Calu3 (cell line): ENCODE measurements at regions not wholly inside any gene's neighbourhood (a gene's known extent, or its start where the extent isn't known, plus 50 kb on each side); places are given as distances from the start of the nearest gene placed in this dataset.

Experiments
- BruUV-seq: library from RNA; stranded (reverse); fragments of 400-500 nt; replicated peaks from 2 replicates; lab custom pipeline; 2021; lab: Mats Ljungman, UMichigan
- CTCF ChIA-PET: fragments of 300-600 bp; sonication (Branson Sonifier 250); formaldehyde crosslinking; loops from one replicate; lab custom pipeline; 2022; ENCODE audit warnings: antibody characterized with exemption; lab: Charles Lee
- DNase-seq: peaks from one replicate; pipeline ENCODE4 v3.0.0; 2022
- H3K27ac Mint-ChIP-seq: one replicate; pipeline ENCODE4 v1.8.0; 2022; ENCODE audit warnings: mixed read lengths; ENCODE audit not compliant: unreplicated experiment
- H3K27me3 Mint-ChIP-seq: one replicate; pipeline ENCODE4 v1.8.0; 2022; ENCODE audit warnings: mixed read lengths; ENCODE audit not compliant: unreplicated experiment
- H3K36me3 Mint-ChIP-seq: one replicate; pipeline ENCODE4 v1.8.0; 2022; ENCODE audit warnings: mild to moderate bottlenecking, moderate library complexity, mixed read lengths; ENCODE audit not compliant: insufficient read depth, unreplicated experiment
- H3K4me1 Mint-ChIP-seq: one replicate; pipeline ENCODE4 v1.8.0; 2022; ENCODE audit warnings: mild to moderate bottlenecking, low read depth, mixed read lengths; ENCODE audit not compliant: unreplicated experiment
- H3K4me3 Mint-ChIP-seq: one replicate; pipeline ENCODE4 v1.8.0; 2022; ENCODE audit warnings: mild to moderate bottlenecking, low read depth, moderate library complexity, mixed read lengths; ENCODE audit not compliant: unreplicated experiment
- H3K9me3 Mint-ChIP-seq: one replicate; pipeline ENCODE4 v1.8.0; 2022; ENCODE audit warnings: low read depth, mixed read lengths; ENCODE audit not compliant: unreplicated experiment
- intact Hi-C: fragments of 100-400 bp; cut with micrococcal nuclease; formaldehyde crosslinking; loops from one replicate; pipeline ENCODE4 v1.10.0; 2022; ENCODE audit not compliant: unreplicated experiment
- TF ChIP-seq, protein P1 (sequence below): fragments of 200-600 bp; IDR thresholded peaks from one replicate; pipeline ENCODE4 v1.8.0; 2022; ENCODE audit warnings: antibody characterized with exemption; ENCODE audit not compliant: unreplicated experiment

DNA sequence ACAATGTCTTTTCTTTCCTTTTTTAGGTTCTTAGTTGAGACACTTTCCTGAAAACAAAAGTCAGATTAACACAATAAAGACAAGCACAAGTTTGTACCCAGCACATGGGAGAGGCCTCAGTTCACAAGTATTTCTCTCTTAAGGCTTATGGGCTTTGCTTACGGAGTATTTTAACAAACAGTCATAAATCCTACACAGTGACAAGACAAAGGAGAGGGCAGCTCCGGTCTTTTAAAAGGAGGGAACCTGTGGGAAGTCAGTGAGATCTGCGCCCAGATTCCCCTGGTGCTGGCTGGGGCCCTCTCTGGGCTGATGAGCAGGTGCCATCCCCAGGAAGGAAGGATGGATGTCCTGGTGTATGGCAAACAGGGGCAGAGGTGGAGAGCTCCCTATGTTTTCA is 398.6 kb downstream of the ACTR3B start:
- Mint-ChIP-seq H3K27me3 (no peaks in the 10 kb centered on the region), H3K4me1 (no peaks in the 10 kb centered on the region), H3K27ac (no peak overlapping the region), H3K36me3 (no peaks in the 10 kb centered on the region), H3K9me3 (peaks cover 16% of the 10 kb centered on the region), H3K4me3 (no peak overlapping the region)
- TF ChIP-seq, protein P1, sequence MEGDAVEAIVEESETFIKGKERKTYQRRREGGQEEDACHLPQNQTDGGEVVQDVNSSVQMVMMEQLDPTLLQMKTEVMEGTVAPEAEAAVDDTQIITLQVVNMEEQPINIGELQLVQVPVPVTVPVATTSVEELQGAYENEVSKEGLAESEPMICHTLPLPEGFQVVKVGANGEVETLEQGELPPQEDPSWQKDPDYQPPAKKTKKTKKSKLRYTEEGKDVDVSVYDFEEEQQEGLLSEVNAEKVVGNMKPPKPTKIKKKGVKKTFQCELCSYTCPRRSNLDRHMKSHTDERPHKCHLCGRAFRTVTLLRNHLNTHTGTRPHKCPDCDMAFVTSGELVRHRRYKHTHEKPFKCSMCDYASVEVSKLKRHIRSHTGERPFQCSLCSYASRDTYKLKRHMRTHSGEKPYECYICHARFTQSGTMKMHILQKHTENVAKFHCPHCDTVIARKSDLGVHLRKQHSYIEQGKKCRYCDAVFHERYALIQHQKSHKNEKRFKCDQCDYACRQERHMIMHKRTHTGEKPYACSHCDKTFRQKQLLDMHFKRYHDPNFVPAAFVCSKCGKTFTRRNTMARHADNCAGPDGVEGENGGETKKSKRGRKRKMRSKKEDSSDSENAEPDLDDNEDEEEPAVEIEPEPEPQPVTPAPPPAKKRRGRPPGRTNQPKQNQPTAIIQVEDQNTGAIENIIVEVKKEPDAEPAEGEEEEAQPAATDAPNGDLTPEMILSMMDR = no peak
- no TSS peak for BruUV-seq
- CTCF ChIA-PET = no interaction called here
- intact Hi-C loops = no loop called here
- DNase-seq = no peak

DNA sequence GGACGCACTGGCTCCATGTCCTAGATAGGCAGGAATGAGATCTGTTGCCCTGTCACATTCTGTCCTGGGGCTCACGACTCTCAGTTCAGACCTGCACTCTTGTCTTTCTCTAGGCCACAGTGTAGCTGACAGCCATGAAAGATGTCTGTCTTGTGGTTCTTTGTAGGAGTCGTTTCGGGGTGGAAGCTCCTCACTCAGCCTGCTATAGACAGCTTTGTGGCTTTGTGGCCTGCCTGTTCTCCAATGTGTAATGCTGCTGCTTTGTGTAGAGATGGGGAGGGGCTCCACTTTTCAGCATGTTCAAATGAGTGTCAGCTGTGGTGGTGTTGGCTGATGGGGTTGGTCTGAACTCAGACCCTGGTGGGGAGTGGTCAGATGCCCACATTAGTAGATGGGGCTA is 410.7 kb downstream of the ACTR3B start:
- intact Hi-C loops = no loop called here
- BruUV-seq = no TSS peak
- H3K27ac Mint-ChIP-seq = no peak overlapping the region
- H3K4me1 Mint-ChIP-seq = no peaks in the 10 kb centered on the region
- TF ChIP-seq, protein P1 = no peak
- peaks cover 16% of the 10 kb centered on the region for H3K9me3 Mint-ChIP-seq
- H3K27me3 Mint-ChIP-seq = no peaks in the 10 kb centered on the region
- DNase-seq = no peak
- no peaks in the 10 kb centered on the region for H3K36me3 Mint-ChIP-seq
- CTCF ChIA-PET = no interaction called here
- no peak overlapping the region for H3K4me3 Mint-ChIP-seq

DNA sequence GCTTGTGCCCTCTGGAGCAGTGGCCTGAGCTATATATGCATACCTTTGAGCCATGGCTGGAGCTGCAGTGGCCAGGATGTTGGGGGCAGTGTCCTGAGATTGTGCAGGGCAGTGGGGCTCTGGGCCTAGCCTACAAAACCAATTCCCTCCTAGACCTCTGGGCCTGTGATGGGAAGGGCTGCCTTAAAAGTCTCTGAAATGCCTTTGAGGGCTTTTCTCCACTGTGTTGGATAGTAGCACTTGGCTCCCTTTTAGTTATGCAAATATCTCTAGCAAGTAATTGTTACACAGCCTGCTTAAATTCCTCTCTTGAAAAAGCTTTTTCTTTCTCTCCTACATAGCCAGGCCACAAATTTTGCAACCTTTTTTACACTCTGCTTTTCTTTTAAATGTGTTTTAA is 426.4 kb downstream of the ACTR3B start:
- Mint-ChIP-seq H3K36me3 (no peaks in the 10 kb centered on the region), H3K27me3 (no peaks in the 10 kb centered on the region)
- CTCF ChIA-PET = no interaction called here

DNA sequence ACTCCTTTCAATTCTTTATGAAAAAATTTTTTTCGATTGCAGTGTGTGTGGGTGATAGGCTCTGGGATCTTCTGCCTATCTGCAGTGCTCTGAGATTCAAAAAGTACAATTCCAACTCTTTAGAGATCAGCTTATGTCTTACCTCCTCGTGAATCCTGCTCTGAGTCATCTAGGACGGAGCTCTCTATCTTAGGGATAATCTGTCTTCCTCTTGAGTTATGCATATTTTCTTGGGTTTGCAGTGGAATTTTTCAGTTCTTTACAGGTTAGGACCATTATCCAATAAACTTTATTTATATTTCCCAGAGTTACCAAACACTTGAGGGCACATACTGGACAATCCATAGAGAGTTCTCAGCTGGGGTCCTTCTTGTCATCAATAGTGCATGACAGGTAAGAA is 428.6 kb downstream of the ACTR3B start:
- Mint-ChIP-seq H3K4me1 (no peaks in the 10 kb centered on the region), H3K27me3 (no peaks in the 10 kb centered on the region), H3K36me3 (no peaks in the 10 kb centered on the region), H3K4me3 (no peak overlapping the region), H3K9me3 (peaks cover 20% of the 10 kb centered on the region), H3K27ac (no peak overlapping the region)
- intact Hi-C loops = no loop called here
- DNase-seq = no peak
- CTCF ChIA-PET = no interaction called here
- TF ChIP-seq, protein P1 = no peak
- no TSS peak for BruUV-seq

More for the DNA sequence above, 426.4 kb downstream of the ACTR3B start:
- no peak for DNase-seq
- Mint-ChIP-seq H3K9me3 (peaks cover 18% of the 10 kb centered on the region), H3K4me3 (no peak overlapping the region), H3K4me1 (no peaks in the 10 kb centered on the region), H3K27ac (no peak overlapping the region)
- BruUV-seq = no TSS peak
- TF ChIP-seq, protein P1 = no peak
- intact Hi-C loops = no loop called here

DNA sequence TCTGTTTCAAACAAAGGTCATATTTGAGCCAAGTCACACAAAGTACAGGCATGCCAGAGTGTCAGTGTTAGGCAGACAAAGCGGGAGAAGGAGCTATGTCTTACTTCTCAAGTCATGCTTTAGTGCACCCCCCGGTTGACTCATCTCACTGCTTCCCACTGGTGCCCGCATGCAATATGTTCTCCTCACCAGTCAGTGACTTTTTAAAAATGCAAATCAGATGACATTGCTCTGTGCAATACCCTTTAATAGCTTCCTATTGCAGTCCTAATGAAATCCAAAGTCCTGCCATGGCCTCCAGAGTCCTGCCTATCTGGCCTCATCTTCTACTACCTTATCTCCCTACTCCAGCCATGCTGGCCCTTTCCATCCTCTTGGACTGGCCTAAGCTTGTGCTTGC is 429.1 kb downstream of the ACTR3B start:
- H3K27me3 Mint-ChIP-seq = no peaks in the 10 kb centered on the region
- no peak overlapping the region for H3K4me3 Mint-ChIP-seq
- intact Hi-C loops = no loop called here
- CTCF ChIA-PET = no interaction called here
- H3K27ac Mint-ChIP-seq = no peak overlapping the region
- no peaks in the 10 kb centered on the region for H3K36me3 Mint-ChIP-seq
- TF ChIP-seq, protein P1 = no peak
- peaks cover 17% of the 10 kb centered on the region for H3K9me3 Mint-ChIP-seq
- no peak for DNase-seq
- BruUV-seq = no TSS peak
- no peaks in the 10 kb centered on the region for H3K4me1 Mint-ChIP-seq
